Umbilical cord (tissue), 1 donor: ENCODE measurements at regions not wholly inside any gene's neighbourhood (a gene's known extent, or its start where the extent isn't known, plus 50 kb on each side); places are given as distances from the start of the nearest gene placed in this dataset.

Experiments
- DNase-seq: peaks from one replicate; pipeline ENCODE4 v3.0.0-alpha.2; 2015; ENCODE audit warnings: low spot score

DNA sequence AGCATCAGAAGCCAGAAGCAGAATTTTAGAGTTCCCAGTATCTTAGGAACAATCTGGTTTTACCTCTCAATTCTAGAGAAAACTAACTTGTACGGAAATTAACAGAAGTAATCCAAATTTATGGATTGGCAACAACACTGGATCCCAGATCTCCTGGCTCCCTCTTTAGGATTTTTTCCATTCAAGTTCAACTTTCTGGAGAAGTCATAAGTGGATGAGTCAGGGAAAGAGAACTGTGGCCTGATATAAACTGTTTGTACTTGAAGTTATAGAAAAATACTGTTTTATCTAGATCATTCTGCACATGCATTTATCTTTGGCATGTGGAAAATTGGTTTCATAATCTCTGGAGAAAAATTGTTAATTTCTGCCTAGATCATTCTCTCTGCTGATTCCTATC is 380.4 kb downstream of the PCDH7 start:
- peak; percentile 47 for DNase-seq

DNA sequence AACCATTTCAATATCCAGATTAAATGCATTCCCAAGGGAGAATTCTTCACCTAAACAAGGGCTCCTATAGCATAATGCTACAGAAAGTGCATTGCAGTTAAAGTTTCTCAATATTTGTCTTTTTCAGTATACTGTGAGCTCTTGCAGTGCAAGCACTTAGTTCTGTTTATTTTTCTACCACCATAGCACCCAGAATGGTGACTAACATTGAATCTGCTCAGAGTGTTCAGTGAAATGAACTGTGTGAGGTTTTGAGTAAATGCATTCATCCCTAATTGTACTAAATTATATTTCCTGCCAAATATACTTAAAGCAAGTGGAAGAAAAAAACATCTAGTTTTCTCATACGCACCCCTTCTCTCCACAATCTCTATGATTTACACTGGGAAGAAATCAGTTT is 383.9 kb downstream of the PCDH7 start:
- DNase-seq, result no peak

GRCh38 chr4:31104577-31104976 is 384.4 kb downstream of the PCDH7 start:
- no peak for DNase-seq

- no peak for DNase-seq
These were observed 386.2 kb downstream of the PCDH7 start for GRCh38 chr4:31106419-31106818.

- peak; percentile 5 for DNase-seq
These were observed 387.2 kb downstream of the PCDH7 start for GRCh38 chr4:31107362-31107761.

DNA sequence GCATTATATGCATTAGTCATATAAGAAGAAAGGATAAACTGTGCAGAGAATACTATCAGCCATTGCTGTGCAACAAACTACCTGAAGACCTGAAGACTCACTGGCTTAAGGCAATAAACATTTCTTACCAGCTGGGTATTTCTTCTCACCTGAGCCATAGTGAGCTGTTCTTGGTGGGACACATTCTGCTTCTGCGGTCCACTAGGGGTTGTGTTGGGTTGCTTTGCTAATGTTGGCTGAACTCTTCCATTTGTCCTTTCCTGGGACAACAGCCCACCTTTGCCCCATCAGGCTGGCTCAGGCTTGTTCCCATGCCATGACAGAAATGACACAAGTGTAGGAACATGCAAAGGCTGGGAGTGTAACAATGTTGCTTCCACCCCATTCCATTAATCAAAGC is 388.6 kb downstream of the PCDH7 start:
- no peak for DNase-seq

DNA sequence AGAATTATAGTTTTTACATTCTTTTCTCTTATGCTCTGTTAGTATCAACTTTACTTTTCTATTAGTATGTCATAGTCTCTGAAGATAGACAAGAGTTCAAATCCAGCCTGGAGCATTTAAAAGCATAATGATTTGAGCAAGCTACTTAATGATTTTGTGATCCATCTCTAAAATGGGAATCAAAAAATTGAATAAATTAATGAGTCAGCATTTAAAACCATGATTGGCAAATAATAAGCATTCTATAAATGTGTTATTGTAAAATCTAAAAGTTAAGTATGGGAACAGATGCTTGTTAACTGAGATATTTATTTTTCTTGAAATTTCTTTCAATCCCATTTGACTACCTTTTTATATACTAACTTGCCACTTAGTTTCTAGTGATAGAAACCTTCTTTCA is 391.6 kb downstream of the PCDH7 start:
- no peak for DNase-seq

DNA sequence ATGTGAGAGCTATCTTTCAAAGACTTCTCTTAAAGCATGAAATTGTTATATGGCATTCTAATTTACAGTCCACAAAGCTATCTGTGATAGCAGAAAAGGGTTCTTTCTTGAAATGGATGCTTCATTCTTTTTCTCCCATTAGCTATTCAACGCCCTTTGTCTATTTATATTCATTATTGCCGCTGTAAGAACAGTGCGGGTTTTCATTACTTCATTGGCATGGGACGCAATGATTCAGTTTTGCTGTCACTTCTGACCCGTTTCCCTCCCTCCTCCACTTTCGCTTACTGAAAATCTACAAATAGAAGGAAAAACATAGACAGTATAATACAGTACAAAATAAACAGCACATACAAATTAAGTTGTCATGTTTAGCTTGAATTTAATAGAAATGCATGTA is 394.6 kb downstream of the PCDH7 start:
- DNase-seq, result no peak

GRCh38 chr4:31124008-31124585 is 403.9 kb downstream of the PCDH7 start:
- DNase-seq, result no peak

- DNase-seq, result no peak
These were observed 404.9 kb downstream of the PCDH7 start for GRCh38 chr4:31125061-31125460.

DNA sequence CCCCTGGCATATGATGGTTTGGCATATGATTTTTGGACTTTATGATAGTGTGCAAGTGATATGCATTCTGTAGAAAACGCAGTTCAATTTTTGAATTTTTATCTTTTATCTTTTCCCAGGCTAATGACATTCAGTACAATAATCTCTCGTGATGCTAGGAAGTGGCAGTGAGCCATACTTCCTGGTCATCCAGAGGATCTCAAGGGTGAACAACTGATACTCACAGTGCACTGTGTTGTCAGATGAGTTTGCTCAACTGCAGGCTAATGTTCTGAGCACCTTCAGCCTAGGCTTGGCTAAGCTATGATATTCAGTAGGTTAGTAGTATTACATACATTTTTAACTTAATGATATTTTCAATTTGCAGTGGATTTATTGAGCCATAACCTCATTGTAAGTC is 405.3 kb downstream of the PCDH7 start:
- DNase-seq, result no peak

DNA sequence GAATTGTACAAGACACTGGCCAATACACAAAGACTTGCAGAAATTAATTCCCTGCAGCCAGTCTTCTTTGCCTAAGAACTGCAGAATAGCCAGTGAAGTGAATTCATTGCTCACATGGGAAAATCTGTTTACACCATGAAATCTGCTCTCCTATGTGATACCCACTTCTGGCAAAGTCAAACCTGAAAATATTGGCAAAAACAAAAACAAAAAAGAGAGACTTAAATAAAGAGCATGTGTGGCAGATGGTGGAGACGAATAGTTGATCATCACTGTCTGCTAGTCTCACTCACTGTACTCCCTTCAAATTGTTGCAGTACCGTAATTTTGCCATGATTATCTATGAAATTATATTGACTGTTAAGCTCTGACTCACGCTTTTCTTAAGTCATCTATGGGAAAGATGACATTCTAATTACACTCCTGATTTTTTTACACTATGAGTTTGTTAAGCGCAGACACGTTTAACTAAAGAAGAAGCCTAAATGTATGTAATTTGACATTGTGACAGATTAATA is 406.8 kb downstream of the PCDH7 start:
- DNase-seq, result no peak

- no peak for DNase-seq
These were observed 410.8 kb downstream of the PCDH7 start for GRCh38 chr4:31130930-31131329.

DNA sequence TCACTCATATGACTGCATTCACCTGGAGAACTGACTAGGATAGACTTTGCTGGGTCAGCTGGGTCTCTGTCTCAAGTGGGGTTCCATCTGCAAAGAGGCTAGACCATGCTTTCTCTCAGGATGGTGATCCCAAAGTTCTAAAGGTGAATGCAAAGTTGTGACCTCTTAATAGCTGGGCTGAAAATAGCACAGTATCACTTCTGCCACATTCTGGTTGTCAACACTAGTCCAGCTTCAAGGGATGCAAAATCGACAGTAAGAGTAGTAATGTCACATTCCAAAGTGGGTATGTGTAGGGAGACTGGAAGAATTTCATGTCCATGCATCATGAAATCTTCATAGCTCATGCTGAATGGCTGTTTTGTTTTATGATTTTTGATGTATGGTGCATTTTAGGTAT is 414.6 kb downstream of the PCDH7 start:
- DNase-seq, result no peak

DNA sequence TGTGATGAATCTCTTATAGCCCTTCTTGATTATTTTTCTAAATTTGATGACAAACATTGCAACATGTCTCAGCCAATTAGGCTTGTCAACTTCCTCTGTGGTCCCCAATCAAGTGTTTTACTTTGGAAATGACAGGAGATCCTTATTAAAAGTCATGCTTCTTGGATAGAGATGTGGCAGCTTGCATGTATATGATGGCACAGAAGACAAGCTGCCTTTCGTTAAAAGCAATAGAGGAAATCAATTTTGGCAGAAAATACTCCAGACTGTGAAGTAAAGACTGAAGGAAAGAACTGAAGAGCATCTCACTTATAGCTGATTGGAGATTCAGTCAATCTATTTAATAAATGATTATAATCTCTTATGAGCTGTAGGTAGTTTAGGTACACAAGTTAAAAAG is 419.6 kb downstream of the PCDH7 start:
- DNase-seq, result no peak

- no peak for DNase-seq
These were observed 421.1 kb downstream of the PCDH7 start for GRCh38 chr4:31141095-31141831.

GRCh38 chr4:31141832-31142142 is 421.6 kb downstream of the PCDH7 start:
- DNase-seq, result no peak

GRCh38 chr4:31146366-31146765 is 426.2 kb downstream of the PCDH7 start:
- no peak for DNase-seq

GRCh38 chr4:31148990-31149389 is 428.8 kb downstream of the PCDH7 start:
- no peak for DNase-seq

- no peak for DNase-seq
These were observed 436.1 kb downstream of the PCDH7 start for GRCh38 chr4:31156221-31156620.

GRCh38 chr4:31160146-31160545 is 440.0 kb downstream of the PCDH7 start:
- no peak for DNase-seq

DNA sequence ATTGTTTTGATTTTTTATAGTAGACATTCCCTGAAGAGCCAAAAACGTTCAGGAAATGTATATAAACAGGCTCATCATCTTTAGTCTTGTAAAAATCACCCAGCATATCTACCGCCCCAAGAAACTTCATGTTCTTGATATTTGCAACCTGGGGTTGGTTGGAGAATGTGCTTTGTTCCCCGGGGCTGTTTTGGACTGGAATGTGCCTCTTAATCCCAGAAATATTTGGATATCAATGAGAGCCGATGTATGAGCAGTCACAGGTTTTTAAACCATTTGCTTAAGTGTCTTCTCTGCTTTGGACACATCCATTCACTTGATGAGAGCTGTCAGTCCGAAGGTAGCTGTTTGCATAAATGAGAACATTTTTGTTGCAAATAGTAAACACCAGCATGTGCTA is 449.7 kb downstream of the PCDH7 start:
- DNase-seq, result no peak

DNA sequence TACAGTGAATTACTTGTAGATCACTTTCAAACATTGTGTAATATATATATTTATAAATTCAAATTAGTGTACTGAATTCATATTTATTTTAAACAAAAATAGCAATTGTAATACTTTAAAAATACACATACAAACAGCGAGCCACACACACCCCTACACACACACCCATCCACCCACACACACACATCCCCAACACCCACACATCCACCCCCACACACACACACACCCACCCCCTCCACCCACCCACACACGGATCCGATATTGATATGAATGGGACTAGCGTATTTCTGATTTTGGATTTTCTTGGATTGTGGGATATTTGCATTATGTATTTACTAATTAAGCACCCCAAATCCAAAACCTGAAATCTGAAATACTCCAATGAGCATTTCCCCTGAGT is 451.2 kb downstream of the PCDH7 start:
- no peak for DNase-seq
